NCI-H2029 (cell line): ENCODE measurements at regions not wholly inside any gene's neighbourhood (a gene's known extent, or its start where the extent isn't known, plus 50 kb on each side); places are given as distances from the start of the nearest gene placed in this dataset.
"Not testable (repeated sequence)": the region's sequence is repeated elsewhere in the genome, so short reads cannot be mapped to it uniquely, and the experiment has no call there.

Experiments
- DNase-seq: peaks from one replicate; lab custom pipeline; 2025; lab: John Stamatoyannopoulos, UW

- peak; percentile 37 for DNase-seq
Measured at GRCh38 chrX:125089761-125090445, 229.8 kb upstream of the TEX13C start.

GRCh38 chrX:125093852-125094251, 225.8 kb upstream of the TEX13C start:
- DNase-seq: no peak

- no peak for DNase-seq
Measured at GRCh38 chrX:125094901-125095300, 224.8 kb upstream of the TEX13C start.

- DNase-seq: no peak
Measured at GRCh38 chrX:125096469-125096868, 223.2 kb upstream of the TEX13C start.

- no peak for DNase-seq
Measured at GRCh38 chrX:125096870-125097269, 222.8 kb upstream of the TEX13C start.

GRCh38 chrX:125101971-125102755, 217.5 kb upstream of the TEX13C start:
- no peak for DNase-seq

GRCh38 chrX:125103693-125104092, 216.0 kb upstream of the TEX13C start:
- DNase-seq: no peak

- no peak for DNase-seq
Measured at GRCh38 chrX:125108921-125109320, 210.8 kb upstream of the TEX13C start.

- peak; percentile 10 for DNase-seq
Measured at GRCh38 chrX:125131164-125131563, 188.5 kb upstream of the TEX13C start.

- DNase-seq: no peak
Measured at GRCh38 chrX:125132274-125132673, 187.4 kb upstream of the TEX13C start.

GRCh38 chrX:125137521-125137920, 182.2 kb upstream of the TEX13C start:
- no peak for DNase-seq

GRCh38 chrX:125150231-125150630, 169.4 kb upstream of the TEX13C start:
- no peak for DNase-seq

GRCh38 chrX:125151146-125151545, 168.5 kb upstream of the TEX13C start:
- no peak for DNase-seq

- no peak for DNase-seq
Measured at GRCh38 chrX:125152011-125152410, 167.7 kb upstream of the TEX13C start.

GRCh38 chrX:125153621-125154020, 166.1 kb upstream of the TEX13C start:
- no peak for DNase-seq

- not testable (repeated sequence) for DNase-seq
Measured at GRCh38 chrX:125154288-125155257, 165.1 kb upstream of the TEX13C start.

GRCh38 chrX:125155296-125156033, 164.2 kb upstream of the TEX13C start:
- DNase-seq: not testable (repeated sequence)

- no peak for DNase-seq
Measured at GRCh38 chrX:125170459-125170858, 149.2 kb upstream of the TEX13C start.

GRCh38 chrX:125172531-125172930, 147.1 kb upstream of the TEX13C start:
- no peak for DNase-seq

GRCh38 chrX:125175991-125176584, 143.6 kb upstream of the TEX13C start:
- DNase-seq: no peak

GRCh38 chrX:125193921-125194320, 125.8 kb upstream of the TEX13C start:
- DNase-seq: no peak
